HG02973 (cell line): ENCODE measurements at regions not wholly inside any gene's neighbourhood (a gene's known extent, or its start where the extent isn't known, plus 50 kb on each side); places are given as distances from the start of the nearest gene placed in this dataset.

Experiments
- ATAC-seq: cut with Tn5 transposase; IDR thresholded peaks from one replicate; pipeline ENCODE4 v1.9.1; 2021; ENCODE audit warnings: moderate library complexity; ENCODE audit not compliant: unreplicated experiment

GRCh38 chr18:47550611-47551010 lies 299.2 kb upstream of the SKOR2 start:
- ATAC-seq = no peak

GRCh38 chr18:47549021-47549540 lies 297.6 kb upstream of the SKOR2 start:
- ATAC-seq = no peak

DNA sequence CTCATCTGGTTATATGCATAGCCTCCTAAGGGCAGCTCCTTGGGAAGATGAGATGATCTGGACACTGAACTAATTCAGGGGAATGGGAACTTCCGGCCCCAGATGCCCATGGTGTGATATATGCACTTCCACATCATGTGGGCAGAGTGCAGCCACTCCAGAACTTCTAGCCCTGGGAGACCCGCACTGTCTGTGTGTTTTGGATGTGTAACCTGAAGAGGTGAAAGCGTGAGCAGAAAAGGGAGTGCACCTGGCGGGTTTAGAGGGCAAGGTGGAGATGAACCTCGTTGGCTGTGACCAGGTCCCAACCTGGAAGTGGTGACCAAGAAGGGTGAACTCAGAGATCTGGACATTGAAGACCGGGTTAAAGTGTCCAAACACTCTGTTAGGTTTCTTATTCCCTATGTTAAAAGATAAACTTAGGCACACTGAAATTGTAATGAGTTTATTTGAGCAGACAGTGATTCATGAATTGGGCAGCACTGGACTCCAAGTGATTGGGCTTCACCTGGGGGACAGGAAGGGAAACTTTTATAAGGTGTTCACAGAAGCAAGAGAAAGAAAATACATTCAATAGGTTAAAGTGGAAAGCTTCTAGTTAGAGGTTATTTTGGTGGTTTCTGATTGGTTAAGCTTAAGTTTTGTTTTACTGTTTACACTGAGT lies 296.2 kb upstream of the SKOR2 start:
- no peak for ATAC-seq

DNA sequence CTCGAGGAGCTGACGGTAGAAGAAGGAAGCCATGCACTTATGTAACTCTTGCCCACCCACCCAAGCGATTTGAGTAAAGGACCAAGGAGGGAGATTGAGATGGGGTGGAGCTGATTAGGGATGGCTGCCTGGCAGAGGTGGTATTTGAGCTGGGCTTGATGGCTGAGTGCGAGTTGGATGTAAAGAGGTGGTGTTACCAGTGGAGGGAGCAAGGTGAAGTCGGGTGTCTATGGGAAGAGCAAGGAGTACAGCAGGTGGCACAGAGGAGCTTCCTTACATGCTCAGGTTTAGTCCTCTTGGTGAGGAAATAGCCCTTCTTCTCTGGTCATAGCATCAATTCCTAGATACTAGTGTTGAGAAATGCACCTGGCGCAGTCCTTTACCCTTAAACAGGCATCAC lies 294.2 kb upstream of the SKOR2 start:
- no peak for ATAC-seq

DNA sequence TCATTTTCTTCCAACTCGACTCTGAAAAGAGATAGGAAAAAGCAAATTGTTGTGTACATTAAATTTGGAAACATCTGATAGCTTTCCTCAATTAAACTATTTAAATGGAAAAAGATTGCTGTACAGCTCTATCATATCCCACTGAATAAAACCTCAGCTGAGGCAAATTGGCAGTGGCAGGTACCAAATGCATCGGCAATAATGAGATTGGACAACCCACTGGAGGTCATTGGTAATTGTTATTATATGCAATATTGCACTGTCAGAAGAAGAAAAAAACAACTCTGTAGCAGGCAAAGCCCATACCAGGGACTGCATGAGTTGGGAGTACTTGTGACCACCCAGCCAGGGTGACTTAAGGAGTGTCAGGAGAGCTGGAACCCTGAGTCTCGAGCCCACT lies 291.6 kb upstream of the SKOR2 start:
- no peak for ATAC-seq

DNA sequence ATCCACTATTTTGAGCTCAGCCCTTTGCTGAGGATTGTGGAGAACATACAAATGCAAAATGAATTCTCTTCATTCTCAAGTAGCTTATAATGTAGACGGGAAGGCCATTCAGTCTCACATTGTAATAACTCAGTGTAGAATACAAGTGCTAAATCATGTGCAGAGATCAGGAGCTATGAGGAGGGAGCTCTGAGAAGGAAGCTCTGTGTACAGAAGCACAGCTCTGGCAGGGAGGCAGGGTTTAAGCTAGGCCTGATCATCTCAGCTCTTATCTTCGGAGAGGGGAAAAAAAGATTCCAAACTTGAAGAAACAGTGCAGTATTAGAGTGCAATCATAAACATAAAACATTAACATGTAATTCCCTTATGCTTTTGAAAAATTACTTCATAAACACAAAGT lies 291.1 kb upstream of the SKOR2 start:
- no peak for ATAC-seq

DNA sequence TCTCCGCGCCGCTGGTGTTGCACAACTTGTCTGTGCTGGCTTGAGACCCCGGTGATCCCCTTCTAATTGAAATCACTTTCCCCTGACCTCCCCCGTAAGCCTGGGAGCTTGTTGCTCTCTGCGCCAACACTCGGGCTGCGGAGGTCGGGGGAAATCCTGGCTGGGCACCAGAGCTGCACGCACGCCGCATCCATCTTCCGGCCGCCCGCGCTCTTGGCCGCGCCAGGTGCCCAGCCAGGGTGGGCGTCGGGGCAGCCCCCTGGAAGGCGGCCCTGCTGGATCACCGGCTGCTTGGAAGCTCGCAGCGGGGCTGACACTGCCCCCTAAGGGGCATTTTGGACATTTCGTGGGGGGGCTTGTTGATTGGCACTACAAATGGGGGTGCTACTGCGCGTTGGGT lies 280.3 kb upstream of the SKOR2 start:
- no peak for ATAC-seq

DNA sequence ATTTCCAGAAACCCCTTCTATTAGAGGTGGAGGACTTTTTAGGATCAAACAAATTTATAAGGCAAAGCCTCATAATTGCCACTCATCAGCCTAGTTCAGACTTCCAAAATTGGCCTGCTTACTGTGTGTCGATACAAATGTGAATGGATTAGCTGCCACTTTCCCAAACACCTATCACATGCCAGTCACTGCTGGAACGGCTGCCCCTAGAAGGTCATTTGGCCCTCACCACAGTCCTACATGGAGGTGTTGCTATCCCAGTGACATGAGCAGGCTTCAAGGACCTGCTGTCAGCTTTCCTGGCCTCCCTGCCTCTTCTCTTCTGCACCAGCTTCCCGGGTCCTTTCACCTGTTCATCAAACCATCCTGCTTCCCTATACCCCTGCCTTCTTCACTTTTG lies 279.2 kb upstream of the SKOR2 start:
- ATAC-seq = no peak

DNA sequence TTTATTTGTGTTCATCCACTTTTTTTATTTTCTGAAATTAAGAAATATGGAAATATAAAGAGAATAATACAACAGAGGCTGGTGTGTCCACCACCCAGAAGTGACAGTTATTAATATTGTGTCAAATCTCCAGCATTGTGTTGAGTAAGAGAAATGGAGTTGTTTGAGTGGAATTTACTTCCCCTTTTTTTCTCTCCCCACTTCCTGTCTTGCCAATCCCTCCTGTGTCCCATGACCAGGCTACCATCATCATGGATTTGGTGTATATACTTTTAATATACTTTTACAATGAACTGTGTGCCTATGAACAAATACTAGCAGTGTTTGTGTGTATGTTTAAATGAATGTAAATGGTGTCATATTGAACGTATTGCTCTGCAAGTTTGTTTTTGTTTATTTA lies 276.9 kb upstream of the SKOR2 start:
- ATAC-seq = no peak

- no peak for ATAC-seq
Observed at GRCh38 chr18:47526147-47526546, 274.7 kb upstream of the SKOR2 start.

DNA sequence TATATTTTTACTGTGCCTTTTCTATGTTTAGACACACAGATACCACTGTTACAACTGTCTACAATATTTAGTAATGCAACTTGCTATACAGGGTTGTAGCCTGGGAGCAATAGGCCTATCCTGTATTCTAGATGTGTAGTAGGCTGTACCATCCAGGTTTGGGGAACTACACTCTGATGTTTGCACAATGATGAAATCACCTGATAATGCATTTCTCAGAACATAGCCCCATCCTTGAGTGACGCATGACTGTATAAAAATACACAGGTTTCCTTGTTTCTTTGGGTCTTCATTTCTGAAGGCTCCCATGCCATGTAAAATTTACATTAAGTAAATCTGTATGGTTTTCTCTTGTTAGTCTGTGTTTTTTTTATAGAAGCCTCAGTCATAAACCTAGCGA lies 270.9 kb upstream of the SKOR2 start:
- no peak for ATAC-seq

DNA sequence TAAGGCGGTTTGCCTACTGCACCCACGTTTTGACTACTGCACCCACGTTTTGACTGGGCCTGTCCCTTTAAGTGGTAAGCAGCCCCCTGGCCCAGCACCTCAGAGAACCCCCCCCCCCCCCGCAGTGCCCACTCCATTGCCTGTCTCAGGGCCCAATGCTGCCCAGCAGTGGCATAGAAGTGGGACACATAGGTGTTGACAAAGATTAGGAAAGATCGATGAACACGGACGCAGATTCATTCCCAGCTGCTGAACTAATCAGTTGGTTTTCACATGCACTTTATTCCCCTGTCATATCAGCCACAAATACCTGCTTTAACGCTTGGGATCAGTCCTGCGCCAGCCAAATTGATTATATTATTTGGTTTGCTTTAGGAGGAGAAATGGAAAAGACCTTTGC lies 268.8 kb upstream of the SKOR2 start:
- no peak for ATAC-seq

- ATAC-seq = no peak
Observed at GRCh38 chr18:47519706-47520105, 268.2 kb upstream of the SKOR2 start.

- no peak for ATAC-seq
Observed at GRCh38 chr18:47519277-47519676, 267.8 kb upstream of the SKOR2 start.

GRCh38 chr18:47513614-47514013 lies 262.2 kb upstream of the SKOR2 start:
- no peak for ATAC-seq

GRCh38 chr18:47512726-47513435 lies 261.4 kb upstream of the SKOR2 start:
- ATAC-seq = no peak

- no peak for ATAC-seq
Observed at GRCh38 chr18:47512056-47512455, 260.6 kb upstream of the SKOR2 start.

DNA sequence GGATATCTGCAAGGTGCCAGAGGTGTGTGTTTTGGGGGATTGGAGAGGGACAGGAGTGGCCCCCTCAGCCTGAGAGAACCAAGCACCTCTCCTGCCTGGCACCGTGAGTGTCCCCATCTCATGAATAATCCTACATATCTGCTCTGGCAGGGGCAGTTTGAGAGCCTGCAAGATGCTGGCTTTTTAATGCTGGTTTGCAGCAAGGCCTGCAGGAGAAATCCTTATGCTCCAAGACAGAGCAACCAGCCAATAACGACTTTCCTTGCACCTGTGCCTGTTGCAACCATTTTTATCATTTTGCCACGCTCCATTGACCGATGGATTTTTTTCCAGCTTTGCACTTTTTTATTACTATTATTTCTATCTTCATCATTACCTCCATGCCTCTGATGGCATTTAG lies 259.4 kb upstream of the SKOR2 start:
- no peak for ATAC-seq

- ATAC-seq = no peak
Observed at GRCh38 chr18:47507651-47508050, 256.2 kb upstream of the SKOR2 start.

DNA sequence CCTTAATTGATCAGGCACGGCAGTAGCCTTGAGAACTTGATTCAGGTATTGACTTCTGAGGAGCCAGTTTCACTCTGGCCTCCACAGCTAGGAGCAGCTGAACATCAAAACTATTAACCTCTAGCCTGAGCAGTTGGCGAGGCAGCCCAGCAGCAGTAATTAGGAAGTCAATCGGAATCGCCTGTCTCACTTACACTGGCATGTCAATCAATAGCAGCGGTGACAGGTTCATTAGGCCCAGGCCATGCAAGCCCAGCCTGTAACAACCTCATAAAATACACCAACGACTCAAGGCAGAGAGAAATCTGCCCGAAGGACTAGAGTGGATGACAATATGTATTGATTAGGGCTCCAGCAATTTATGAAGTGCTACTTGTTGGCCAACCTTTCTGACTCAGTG lies 255.4 kb upstream of the SKOR2 start:
- no peak for ATAC-seq

DNA sequence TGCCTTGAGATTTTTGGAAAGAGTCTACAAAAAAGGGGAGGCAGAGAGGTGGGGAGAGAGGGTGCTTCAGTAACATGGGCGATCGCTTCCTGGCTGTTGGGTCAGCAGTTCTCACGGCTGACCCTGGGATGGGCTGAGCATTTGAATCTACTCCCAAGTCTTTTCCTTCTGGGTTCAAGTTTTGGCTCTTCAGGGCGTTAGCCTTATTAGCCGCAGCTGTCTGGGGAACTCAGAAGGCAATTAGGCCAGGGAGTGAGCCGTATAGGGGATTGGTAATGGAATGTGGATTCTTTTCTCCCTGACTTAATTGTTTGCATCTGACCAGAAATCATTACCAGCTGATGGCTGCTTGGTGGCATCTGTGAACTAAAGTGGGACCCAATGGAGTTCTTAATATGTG lies 250.5 kb upstream of the SKOR2 start:
- no peak for ATAC-seq

- no peak for ATAC-seq
Observed at GRCh38 chr18:47500930-47501329, 249.5 kb upstream of the SKOR2 start.

GRCh38 chr18:47492691-47493090 lies 241.2 kb upstream of the SKOR2 start:
- ATAC-seq = no peak
